GM12878 (cell line): ENCODE measurements at regions not wholly inside any gene's neighbourhood (a gene's known extent, or its start where the extent isn't known, plus 50 kb on each side); places are given as distances from the start of the nearest gene placed in this dataset.

Experiments
- CREB1 ChIP-seq: IDR thresholded peaks from 2 replicates; pipeline ENCODE4 v1.6.1; 2012; ENCODE audit warnings: low read depth, mild to moderate bottlenecking, inconsistent platforms
- CREM ChIP-seq: IDR thresholded peaks from 2 replicates; pipeline ENCODE4 v1.6.1; 2014; ENCODE audit warnings: antibody characterized with exemption, low read depth
- EGR1 ChIP-seq, 2 experiments: IDR thresholded peaks; 1 replicate in 1 of 2; 2 replicates in 1 of 2; pipeline ENCODE4 v1.6.1; 2011 to 2012; ENCODE audit warnings: low read depth in 2 of 2, low read length in 2 of 2, borderline replicate concordance in 1 of 2, mild to moderate bottlenecking in 1 of 2, moderate library complexity in 1 of 2
- HCFC1 ChIP-seq: fragments of 150-350 bp; IDR thresholded peaks from 2 replicates; pipeline ENCODE4 v1.6.1; 2014; ENCODE audit warnings: low read length
- HDAC6 ChIP-seq: fragments of 200-600 bp; sonication (generic); IDR thresholded peaks from one replicate; pipeline ENCODE4 v1.8.0; 2017; ENCODE audit warnings: antibody characterized with exemption; ENCODE audit not compliant: unreplicated experiment
- POLR2AphosphoS5 ChIP-seq: IDR thresholded peaks from 2 replicates; pipeline ENCODE4 v1.6.1; 2011; ENCODE audit warnings: mild to moderate bottlenecking, low read length, inconsistent platforms
- RCOR1 ChIP-seq: conservative IDR thresholded peaks from 2 replicates; pipeline ENCODE4 v1.6.1; 2012; ENCODE audit warnings: low read depth, low read length, improper control_type of control experiment
- RELA ChIP-seq: fragments of 450-650 bp; IDR thresholded peaks from 2 replicates; pipeline ENCODE4 v1.8.0; 2014; ENCODE audit warnings: borderline replicate concordance; ENCODE audit not compliant: partially characterized antibody
- TF ChIP-seq, protein P1 (sequence below): fragments of 450-650 bp; formaldehyde crosslinking; IDR thresholded peaks from 2 replicates; pipeline ENCODE4 v1.4.0; 2020; ENCODE audit warnings: mild to moderate bottlenecking, moderate library complexity
- TF ChIP-seq, protein P2 (sequence below), 3 experiments: IDR thresholded peaks in 2 of 3; conservative IDR thresholded peaks in 1 of 3; 2 replicates each; pipeline ENCODE4 v1.5.1; 2011; ENCODE audit warnings: low read depth in 3 of 3, low read length in 3 of 3, mild to moderate bottlenecking in 3 of 3, control low read depth in 2 of 3, moderate library complexity in 2 of 3, inconsistent platforms in 1 of 3, mixed read lengths in 1 of 3; ENCODE audit not compliant: control insufficient read depth in 2 of 3, insufficient read depth in 1 of 3; ENCODE audit errors: extremely low read depth in 1 of 3
- TF ChIP-seq, protein P3 (sequence below): IDR thresholded peaks from 2 replicates; pipeline ENCODE4 v1.6.1; 2011; ENCODE audit warnings: low read depth, mild to moderate bottlenecking, low read length, moderate library complexity, borderline replicate concordance; ENCODE audit errors: extremely low read depth
- TF ChIP-seq, protein P4 (sequence below): IDR thresholded peaks from 2 replicates; pipeline ENCODE4 v1.6.1; 2012; ENCODE audit warnings: low read depth, low read length, improper control_type of control experiment

DNA sequence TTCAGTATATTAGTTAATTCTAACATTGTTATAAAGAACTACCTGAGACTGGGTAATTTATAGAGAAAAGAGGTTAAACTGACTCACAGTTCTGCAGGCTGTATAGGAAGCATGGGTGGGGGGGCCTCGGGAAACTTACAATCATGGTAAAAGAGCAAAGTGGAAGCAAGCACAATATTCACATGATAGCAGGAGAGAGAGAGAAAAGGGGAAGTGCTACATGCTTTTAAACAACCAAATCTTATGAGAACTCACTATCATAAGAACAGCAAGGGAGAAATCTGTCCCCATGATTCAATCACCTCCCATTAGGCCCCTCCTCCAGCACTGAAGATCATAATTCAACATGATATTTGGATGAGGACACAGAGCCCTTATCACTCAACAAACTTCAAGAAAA is 324.9 kb downstream of the ZNF608 start:
- TF ChIP-seq HCFC1 = no peak
- TF ChIP-seq, protein P1, sequence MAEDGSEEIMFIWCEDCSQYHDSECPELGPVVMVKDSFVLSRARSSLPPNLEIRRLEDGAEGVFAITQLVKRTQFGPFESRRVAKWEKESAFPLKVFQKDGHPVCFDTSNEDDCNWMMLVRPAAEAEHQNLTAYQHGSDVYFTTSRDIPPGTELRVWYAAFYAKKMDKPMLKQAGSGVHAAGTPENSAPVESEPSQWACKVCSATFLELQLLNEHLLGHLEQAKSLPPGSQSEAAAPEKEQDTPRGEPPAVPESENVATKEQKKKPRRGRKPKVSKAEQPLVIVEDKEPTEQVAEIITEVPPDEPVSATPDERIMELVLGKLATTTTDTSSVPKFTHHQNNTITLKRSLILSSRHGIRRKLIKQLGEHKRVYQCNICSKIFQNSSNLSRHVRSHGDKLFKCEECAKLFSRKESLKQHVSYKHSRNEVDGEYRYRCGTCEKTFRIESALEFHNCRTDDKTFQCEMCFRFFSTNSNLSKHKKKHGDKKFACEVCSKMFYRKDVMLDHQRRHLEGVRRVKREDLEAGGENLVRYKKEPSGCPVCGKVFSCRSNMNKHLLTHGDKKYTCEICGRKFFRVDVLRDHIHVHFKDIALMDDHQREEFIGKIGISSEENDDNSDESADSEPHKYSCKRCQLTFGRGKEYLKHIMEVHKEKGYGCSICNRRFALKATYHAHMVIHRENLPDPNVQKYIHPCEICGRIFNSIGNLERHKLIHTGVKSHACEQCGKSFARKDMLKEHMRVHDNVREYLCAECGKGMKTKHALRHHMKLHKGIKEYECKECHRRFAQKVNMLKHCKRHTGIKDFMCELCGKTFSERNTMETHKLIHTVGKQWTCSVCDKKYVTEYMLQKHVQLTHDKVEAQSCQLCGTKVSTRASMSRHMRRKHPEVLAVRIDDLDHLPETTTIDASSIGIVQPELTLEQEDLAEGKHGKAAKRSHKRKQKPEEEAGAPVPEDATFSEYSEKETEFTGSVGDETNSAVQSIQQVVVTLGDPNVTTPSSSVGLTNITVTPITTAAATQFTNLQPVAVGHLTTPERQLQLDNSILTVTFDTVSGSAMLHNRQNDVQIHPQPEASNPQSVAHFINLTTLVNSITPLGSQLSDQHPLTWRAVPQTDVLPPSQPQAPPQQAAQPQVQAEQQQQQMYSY = no peak
- TF ChIP-seq, protein P2, sequence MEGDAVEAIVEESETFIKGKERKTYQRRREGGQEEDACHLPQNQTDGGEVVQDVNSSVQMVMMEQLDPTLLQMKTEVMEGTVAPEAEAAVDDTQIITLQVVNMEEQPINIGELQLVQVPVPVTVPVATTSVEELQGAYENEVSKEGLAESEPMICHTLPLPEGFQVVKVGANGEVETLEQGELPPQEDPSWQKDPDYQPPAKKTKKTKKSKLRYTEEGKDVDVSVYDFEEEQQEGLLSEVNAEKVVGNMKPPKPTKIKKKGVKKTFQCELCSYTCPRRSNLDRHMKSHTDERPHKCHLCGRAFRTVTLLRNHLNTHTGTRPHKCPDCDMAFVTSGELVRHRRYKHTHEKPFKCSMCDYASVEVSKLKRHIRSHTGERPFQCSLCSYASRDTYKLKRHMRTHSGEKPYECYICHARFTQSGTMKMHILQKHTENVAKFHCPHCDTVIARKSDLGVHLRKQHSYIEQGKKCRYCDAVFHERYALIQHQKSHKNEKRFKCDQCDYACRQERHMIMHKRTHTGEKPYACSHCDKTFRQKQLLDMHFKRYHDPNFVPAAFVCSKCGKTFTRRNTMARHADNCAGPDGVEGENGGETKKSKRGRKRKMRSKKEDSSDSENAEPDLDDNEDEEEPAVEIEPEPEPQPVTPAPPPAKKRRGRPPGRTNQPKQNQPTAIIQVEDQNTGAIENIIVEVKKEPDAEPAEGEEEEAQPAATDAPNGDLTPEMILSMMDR (IDR thresholded peaks at IDR 0.05 in 2 of 3, conservative IDR thresholded peaks at IDR 0.05 in 1 of 3; ENCODE audit: control insufficient read depth in 2 of 3, extremely low read depth in 1 of 3, insufficient read depth in 1 of 3, low read depth in 3 of 3, low read length in 3 of 3) = no peak
- TF ChIP-seq, protein P3, sequence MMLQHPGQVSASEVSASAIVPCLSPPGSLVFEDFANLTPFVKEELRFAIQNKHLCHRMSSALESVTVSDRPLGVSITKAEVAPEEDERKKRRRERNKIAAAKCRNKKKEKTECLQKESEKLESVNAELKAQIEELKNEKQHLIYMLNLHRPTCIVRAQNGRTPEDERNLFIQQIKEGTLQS = no peak
- TF ChIP-seq HDAC6 = no peak
- no peak for TF ChIP-seq EGR1 (IDR thresholded peaks at IDR 0.05; ENCODE audit: borderline replicate concordance in 1 of 2, low read depth in 2 of 2, low read length in 2 of 2)
- no peak for TF ChIP-seq RCOR1
- TF ChIP-seq CREB1 = no peak
- TF ChIP-seq, protein P4, sequence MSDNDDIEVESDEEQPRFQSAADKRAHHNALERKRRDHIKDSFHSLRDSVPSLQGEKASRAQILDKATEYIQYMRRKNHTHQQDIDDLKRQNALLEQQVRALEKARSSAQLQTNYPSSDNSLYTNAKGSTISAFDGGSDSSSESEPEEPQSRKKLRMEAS = no peak
- no peak for TF ChIP-seq POLR2AphosphoS5
- no peak for TF ChIP-seq CREM
- no peak for TF ChIP-seq RELA
